ENCODE measurements at regions not wholly inside any gene's neighbourhood (a gene's known extent, or its start where the extent isn't known, plus 50 kb on each side); places are given as distances from the start of the nearest gene placed in this dataset.

- TF ChIP-seq CTCF (IDR thresholded peaks at IDR 0.05; ENCODE audit: poor library complexity, severe bottlenecking): no peak
- ATAC-seq (ENCODE audit: low read depth): no peak
- H3K4me3 ChIP-seq (ENCODE audit: severe bottlenecking): no peak overlapping the region
- DNase-seq (ENCODE audit: low spot score): no peak
- no peak overlapping the region for H3K27ac ChIP-seq (ENCODE audit: poor library complexity, severe bottlenecking)
- no peaks in the 10 kb centered on the region for H3K4me1 ChIP-seq (ENCODE audit: insufficient read depth, poor library complexity, severe bottlenecking)
- H3K9me3 ChIP-seq (ENCODE audit: severe bottlenecking): no peaks in the 10 kb centered on the region
- no peaks in the 10 kb centered on the region for H3K27me3 ChIP-seq (ENCODE audit: insufficient read depth, poor library complexity, severe bottlenecking)
- H3K36me3 ChIP-seq (ENCODE audit: low read depth): no peaks in the 10 kb centered on the region
Observed at GRCh38 chr2:13942111-13942510, 690.4 kb upstream of the LRATD1 start.

- no peak overlapping the region for H3K4me3 ChIP-seq (ENCODE audit: severe bottlenecking)
- DNase-seq (ENCODE audit: low spot score) (no peak), ATAC-seq (ENCODE audit: low read depth) (no peak)
- H3K4me1 ChIP-seq (ENCODE audit: insufficient read depth, poor library complexity, severe bottlenecking): no peaks in the 10 kb centered on the region
- TF ChIP-seq CTCF (IDR thresholded peaks at IDR 0.05; ENCODE audit: poor library complexity, severe bottlenecking): no peak
- no peaks in the 10 kb centered on the region for H3K27me3 ChIP-seq (ENCODE audit: insufficient read depth, poor library complexity, severe bottlenecking)
- no peak overlapping the region for H3K27ac ChIP-seq (ENCODE audit: poor library complexity, severe bottlenecking)
- no peaks in the 10 kb centered on the region for H3K36me3 ChIP-seq (ENCODE audit: low read depth)
- H3K9me3 ChIP-seq (ENCODE audit: severe bottlenecking): no peaks in the 10 kb centered on the region
Observed at GRCh38 chr2:13950761-13951160, 681.8 kb upstream of the LRATD1 start.

GRCh38 chr2:13968811-13969210, 663.7 kb upstream of the LRATD1 start:
- Histone ChIP-seq H3K4me3 (ENCODE audit: severe bottlenecking) (no peak overlapping the region), H3K36me3 (ENCODE audit: low read depth) (no peaks in the 10 kb centered on the region), H3K4me1 (ENCODE audit: insufficient read depth, poor library complexity, severe bottlenecking) (no peaks in the 10 kb centered on the region), H3K9me3 (ENCODE audit: severe bottlenecking) (no peaks in the 10 kb centered on the region), H3K27me3 (ENCODE audit: insufficient read depth, poor library complexity, severe bottlenecking) (no peaks in the 10 kb centered on the region), H3K27ac (ENCODE audit: poor library complexity, severe bottlenecking) (no peak overlapping the region)
- DNase-seq (ENCODE audit: low spot score) (no peak), ATAC-seq (ENCODE audit: low read depth) (no peak)
- TF ChIP-seq CTCF (IDR thresholded peaks at IDR 0.05; ENCODE audit: poor library complexity, severe bottlenecking): no peak

- Histone ChIP-seq H3K36me3 (ENCODE audit: low read depth) (no peaks in the 10 kb centered on the region), H3K4me1 (ENCODE audit: insufficient read depth, poor library complexity, severe bottlenecking) (no peaks in the 10 kb centered on the region), H3K9me3 (ENCODE audit: severe bottlenecking) (no peaks in the 10 kb centered on the region), H3K27ac (ENCODE audit: poor library complexity, severe bottlenecking) (no peak overlapping the region), H3K4me3 (ENCODE audit: severe bottlenecking) (no peak overlapping the region), H3K27me3 (ENCODE audit: insufficient read depth, poor library complexity, severe bottlenecking) (no peaks in the 10 kb centered on the region)
- DNase-seq (ENCODE audit: low spot score) (no peak), ATAC-seq (ENCODE audit: low read depth) (no peak)
- no peak for TF ChIP-seq CTCF (IDR thresholded peaks at IDR 0.05; ENCODE audit: poor library complexity, severe bottlenecking)
Observed at GRCh38 chr2:13986119-13986720, 646.3 kb upstream of the LRATD1 start.

GRCh38 chr2:13996527-13996926, 636.0 kb upstream of the LRATD1 start:
- Histone ChIP-seq H3K27me3 (ENCODE audit: insufficient read depth, poor library complexity, severe bottlenecking) (no peaks in the 10 kb centered on the region), H3K9me3 (ENCODE audit: severe bottlenecking) (no peaks in the 10 kb centered on the region), H3K27ac (ENCODE audit: poor library complexity, severe bottlenecking) (no peak overlapping the region), H3K36me3 (ENCODE audit: low read depth) (no peaks in the 10 kb centered on the region), H3K4me1 (ENCODE audit: insufficient read depth, poor library complexity, severe bottlenecking) (no peaks in the 10 kb centered on the region), H3K4me3 (ENCODE audit: severe bottlenecking) (no peak overlapping the region)
- ATAC-seq (ENCODE audit: low read depth): peak; percentile 66
- TF ChIP-seq CTCF (IDR thresholded peaks at IDR 0.05; ENCODE audit: poor library complexity, severe bottlenecking): no peak
- DNase-seq (ENCODE audit: low spot score): no peak

All from RWPE2 (cell line).